ENCODE measurements at regions not wholly inside any gene's neighbourhood (a gene's known extent, or its start where the extent isn't known, plus 50 kb on each side); places are given as distances from the start of the nearest gene placed in this dataset.

- no peak for DNase-seq
Observed at GRCh38 chr1:209354840-209355165, 228.7 kb upstream of the CAMK1G start.

DNA sequence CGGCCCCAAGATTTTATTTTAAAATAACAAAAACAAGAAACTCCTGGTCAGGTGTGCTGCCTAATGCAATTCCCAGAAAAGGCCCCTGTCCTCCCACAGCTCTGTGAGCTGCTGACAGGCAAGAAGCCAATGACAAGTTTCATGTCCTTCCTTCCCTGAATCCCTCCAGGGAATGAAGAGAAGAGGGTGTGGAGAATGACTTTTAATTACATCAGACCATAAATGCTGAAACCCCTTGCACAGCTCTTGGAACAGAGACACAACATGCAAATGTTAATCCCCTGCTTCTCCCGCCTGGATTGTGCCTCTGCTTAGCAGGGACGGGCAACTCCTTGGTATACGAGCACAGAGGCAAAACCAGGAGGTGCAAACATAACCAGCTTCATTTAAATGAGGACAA lies 228.1 kb upstream of the CAMK1G start:
- DNase-seq, result no peak

DNA sequence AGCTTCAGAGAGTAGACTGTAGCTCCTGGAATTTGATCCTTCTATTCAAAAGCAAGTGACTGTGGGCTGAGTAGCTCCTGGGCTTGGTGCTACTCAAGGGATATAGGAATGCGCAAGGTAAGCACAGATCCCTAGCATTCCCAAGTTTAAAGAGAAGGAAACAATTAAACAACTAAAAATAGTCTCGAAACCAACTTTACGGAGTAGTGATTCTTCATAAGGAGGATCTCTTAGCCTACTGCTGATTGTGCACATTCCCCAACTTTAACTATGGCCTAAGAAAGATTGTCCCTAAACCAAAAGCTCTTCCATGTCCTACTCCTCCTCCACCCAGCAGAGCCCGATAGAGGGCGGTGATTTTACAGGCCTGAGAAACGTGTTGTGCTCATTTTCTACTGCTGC lies 226.5 kb upstream of the CAMK1G start:
- no peak for DNase-seq

- peak in 18 of 58 donors; percentile 2 to 54 (median 16) for DNase-seq
Observed at GRCh38 chr1:209363112-209363511, 220.4 kb upstream of the CAMK1G start.

DNA sequence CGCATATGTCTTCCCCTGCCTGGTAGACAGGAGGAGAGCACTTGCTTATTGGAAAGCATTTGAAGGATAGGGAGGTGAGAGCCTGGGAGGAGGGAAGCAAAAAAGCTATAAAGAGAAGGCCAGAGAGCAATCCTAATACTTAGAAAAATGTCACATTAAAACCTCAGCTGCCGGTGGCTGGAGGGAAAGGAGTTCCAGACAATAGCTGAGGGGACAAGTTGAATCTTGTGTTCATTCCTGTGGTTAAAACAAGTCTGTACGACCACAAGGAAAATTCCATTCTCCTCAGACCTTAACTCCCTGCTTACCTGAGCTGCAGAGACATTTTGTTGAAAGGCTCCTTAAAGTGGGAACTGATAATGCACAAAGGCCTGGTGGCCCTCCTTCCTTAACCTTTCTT lies 218.8 kb upstream of the CAMK1G start:
- no peak for DNase-seq

DNA sequence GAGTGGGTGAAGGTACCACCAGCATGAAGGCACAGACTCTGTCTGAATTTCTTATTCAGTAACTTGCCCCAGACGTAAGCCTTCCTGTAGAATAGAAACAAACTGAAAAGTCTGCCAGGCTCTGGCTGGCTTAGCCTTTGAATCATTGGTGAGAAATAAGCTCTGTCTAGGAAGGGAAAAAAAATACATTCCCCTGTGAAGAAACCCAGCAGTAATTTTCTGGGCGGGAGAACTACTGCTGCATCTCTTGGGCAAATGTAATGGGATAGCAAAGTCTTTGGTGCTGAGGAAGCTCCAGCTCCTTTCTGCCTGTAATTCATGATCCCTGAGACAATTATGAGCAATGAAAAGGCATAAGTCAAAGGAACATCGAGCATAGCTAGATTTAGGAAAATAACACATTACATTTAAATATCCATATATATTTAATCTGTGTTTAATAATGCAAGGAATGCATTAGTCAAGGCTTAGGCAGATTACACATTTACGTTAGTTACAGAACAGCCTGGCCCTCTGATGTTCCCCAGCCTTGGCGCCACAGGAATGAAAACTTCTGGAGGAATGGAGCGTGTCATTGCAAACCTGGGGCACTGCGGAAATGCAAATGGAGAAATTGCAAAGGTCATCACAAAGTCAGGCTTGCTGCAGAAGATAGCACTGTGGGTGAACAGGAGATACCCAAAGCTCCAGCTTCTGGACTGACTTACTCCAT lies 216.3 kb upstream of the CAMK1G start:
- peak in 4 of 58 donors; percentile 1 to 12 (median 4) for DNase-seq

- peak in 20 of 58 donors; percentile 2 to 69 (median 22) for DNase-seq
Observed at GRCh38 chr1:209368864-209369598, 214.5 kb upstream of the CAMK1G start.

DNA sequence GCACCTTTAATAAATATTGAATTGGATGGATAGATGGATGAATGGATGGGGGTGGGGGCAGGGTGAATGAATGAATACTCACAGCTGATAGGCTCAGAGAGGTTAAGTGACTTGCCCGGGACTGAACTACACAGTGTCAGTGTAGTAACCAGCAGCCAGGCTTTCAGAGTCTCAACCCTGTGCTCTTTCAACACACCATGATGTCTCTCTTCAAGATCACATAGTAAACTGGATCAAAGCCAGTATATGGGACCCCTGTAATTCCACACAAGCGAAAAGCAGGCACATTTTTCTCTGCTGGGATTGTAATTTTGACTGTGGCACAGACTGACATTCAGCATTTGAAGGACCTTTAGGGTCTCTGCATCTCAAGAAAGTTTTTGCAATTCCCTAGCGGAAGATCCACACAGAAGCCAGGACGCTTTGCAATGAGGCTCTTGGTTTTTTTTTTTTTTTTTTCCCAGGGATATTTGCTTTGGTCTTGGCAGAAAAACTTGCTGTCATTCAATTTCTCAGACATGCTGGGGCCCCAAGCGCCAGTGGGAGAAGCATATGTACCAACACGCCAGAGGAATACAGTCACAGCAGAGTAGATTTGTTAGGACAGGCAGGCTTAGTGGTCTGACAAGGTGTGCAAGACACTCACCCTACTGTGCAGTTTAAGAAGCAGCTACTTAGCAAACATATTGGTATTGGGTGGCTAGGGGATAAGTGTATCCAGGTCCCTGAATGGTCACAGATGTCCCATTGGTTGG lies 213.1 kb upstream of the CAMK1G start:
- no peak for DNase-seq

DNA sequence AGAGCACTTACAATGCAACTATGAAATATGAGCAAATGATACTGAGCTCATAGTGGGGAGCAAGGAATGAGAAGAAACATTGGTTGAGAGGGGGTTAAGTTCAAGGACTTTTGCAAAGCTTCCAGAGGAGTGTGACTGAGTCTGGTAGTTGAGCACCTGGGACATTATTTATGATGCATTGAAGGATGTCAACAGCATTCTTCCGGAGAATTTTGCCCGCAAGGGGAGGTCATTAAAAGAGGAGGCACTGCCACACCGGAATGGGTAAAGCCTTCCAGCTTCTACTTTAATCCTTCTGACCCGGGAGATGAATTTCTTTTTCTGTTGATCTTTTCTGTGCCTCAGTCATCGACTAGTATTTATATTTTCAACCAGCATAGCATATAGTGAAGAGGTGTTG lies 208.4 kb upstream of the CAMK1G start:
- no peak for DNase-seq

DNA sequence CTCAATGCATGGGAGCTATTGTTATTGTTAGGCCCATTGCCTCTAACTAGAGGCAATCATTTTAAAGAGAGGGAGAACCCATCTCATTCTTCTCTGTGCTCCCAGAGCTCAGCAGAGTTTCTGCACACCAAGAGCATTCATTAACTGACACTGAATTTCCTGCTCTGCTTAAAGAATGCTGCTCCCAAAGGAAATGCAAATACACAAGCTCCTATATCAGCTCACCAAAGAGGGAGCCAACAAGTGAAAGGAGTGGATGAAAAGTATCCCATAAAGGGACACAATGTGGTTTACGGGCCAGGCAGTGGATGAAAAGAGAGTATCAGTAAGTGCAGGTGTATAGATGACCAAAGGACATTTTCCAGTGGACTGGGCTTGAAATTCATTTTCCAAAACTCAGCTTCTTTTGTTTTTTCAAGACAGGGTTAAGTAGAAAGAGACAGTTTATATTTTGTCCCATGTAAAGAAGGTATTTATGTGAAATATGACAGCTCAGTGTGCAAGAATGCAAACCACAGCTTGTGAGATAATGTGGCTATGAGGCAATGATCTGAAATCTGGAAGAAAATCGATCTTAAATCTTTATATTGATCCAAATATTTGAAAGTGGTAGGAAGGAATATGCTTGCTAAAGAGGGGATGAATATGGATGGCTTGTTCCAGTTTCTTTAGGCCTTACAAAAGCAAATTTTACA lies 207.7 kb upstream of the CAMK1G start:
- DNase-seq, result no peak

GRCh38 chr1:209376774-209377173 lies 206.7 kb upstream of the CAMK1G start:
- no peak for DNase-seq

- no peak for DNase-seq
Observed at GRCh38 chr1:209377995-209378394, 205.5 kb upstream of the CAMK1G start.

DNA sequence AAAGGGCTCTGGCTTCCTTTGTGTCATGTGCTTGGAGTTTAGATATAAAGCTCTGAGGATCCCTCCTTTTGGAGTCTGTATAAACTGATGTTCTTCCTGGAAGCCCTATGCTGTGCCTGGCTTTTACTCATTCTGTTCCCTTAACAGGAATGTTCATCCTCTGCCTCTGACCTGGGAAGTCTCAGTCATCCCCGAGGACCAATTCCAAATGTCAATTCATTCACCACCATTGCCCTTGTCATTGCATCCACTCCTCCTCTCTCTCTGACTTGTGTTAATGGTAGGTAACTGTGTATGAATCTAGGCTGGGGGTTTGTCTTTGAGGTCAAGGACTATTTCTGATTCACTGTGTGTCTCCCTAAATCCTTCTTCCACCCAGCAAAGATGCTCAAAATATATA lies 204.2 kb upstream of the CAMK1G start:
- DNase-seq, result no peak

DNA sequence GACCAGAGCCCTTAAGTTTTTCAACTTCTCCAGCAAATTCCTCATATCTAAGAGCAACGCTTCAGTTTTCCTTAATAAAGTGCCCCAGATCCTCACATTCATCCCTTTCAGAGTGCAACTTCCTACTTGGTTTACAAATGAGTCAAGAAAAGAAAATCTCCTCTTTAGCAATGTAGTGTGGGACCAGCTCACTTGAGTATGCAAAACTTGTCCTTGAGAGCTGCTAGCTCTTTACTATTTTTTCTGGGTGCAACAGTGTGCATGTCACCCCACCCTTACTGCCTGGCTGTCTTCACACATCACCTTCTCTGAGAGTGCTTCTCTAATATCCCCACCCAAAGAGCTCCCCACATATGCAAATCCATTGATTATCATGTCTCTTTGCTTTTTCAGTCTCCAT lies 203.1 kb upstream of the CAMK1G start:
- DNase-seq, result no peak

DNA sequence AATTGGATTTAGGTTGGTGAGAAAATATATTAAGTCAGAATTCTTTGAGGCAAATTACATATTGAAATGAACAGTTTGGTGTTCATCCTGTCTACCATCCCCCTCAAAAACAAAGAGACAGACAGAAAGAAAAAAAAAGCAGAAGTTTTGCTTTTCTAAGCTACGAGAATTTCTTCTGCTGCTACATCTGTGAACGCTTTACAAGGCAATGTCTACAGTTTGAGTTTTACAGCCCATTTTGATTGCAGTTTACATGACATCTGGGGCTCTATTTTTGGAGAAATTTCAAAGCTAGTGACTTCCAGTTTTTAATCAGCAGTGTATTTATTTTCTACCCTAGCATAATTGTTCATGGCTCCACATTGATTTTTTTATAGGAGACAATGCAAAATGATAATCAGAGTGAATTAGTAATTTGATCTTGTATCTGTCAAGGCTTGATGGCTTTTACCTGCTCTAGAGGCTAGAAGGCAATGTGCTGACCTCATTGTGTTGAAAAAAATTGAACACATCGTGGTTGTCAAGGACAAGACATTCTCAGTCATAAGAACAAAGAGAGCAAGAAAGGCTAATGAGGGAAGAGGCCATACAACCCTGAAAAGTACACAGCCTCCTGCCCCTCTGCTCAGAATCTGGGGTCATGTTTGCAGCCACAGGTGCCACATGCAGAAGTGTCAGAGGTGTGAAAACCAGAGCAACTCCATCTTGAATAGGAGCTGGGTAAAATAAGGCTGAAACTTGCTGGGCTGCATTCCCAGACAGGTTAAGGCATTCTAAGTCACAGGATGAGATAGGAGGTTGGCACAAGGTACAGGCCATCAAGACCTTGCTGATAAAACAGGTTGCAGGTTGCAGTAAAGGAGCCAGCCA lies 201.0 kb upstream of the CAMK1G start:
- no peak for DNase-seq

GRCh38 chr1:209383422-209383821 lies 200.1 kb upstream of the CAMK1G start:
- DNase-seq, result no peak

GRCh38 chr1:209383907-209384709 lies 199.4 kb upstream of the CAMK1G start:
- DNase-seq, result no peak

- DNase-seq, result no peak
Observed at GRCh38 chr1:209384710-209385550, 198.6 kb upstream of the CAMK1G start.

DNA sequence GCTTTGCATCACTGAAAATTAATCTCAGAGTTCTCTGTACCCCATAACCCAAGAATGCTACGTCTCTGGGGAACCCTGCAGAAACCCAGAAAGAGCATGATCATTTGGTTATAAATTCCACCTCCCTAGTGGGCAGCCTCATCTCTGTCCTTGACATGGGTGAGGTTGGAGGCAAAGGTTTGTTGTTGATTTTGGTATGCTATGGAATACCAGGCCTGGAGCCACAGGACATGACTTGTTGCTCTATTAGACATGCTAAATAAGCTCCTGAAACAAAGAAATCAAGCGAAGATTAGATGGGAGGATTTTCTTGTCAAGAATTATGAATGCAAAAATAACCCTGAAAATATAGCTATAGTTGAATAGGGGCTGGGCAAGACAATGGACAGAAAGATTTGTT lies 197.4 kb upstream of the CAMK1G start:
- DNase-seq, result no peak
